ENCODE measurements at regions not wholly inside any gene's neighbourhood (a gene's known extent, or its start where the extent isn't known, plus 50 kb on each side); places are given as distances from the start of the nearest gene placed in this dataset.

DNA sequence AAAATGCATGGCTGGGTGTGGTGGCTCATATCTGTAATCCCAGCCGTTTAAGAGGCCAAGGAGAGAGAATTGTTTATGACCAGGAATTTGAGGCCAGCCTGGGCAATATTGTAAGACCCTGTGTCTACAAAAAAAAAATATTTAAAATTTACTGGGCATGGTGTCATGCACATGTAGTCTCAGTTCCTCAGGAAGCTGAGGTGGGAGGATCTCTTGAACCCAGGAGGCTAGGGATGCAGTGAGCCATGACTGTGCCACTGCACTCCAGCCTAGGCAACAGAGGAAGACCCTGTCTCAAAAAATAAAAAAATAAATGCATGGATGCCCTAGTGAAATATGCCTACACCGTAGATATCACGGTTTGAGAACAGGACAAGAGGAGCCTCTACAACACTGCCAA, 1331.2 kb upstream of the B3GALT2 start:
- peaks cover 0 to 6% (median 0%) of the 10 kb centered on the region in 5 donors for H3K27me3 Mint-ChIP-seq
- H3K36me3 Mint-ChIP-seq = no peaks in the 10 kb centered on the region
- no peak overlapping the region for H3K27ac Mint-ChIP-seq
- POLR2A ChIA-PET = no interaction called here
- no peaks in the 10 kb centered on the region for H3K4me1 Mint-ChIP-seq
- H3K9me3 Mint-ChIP-seq = peaks cover 0 to 5% (median 0%) of the 10 kb centered on the region in 9 donors
- no peak for DNase-seq
- no peak overlapping the region for H3K4me3 Mint-ChIP-seq
- ATAC-seq = no peak

DNA sequence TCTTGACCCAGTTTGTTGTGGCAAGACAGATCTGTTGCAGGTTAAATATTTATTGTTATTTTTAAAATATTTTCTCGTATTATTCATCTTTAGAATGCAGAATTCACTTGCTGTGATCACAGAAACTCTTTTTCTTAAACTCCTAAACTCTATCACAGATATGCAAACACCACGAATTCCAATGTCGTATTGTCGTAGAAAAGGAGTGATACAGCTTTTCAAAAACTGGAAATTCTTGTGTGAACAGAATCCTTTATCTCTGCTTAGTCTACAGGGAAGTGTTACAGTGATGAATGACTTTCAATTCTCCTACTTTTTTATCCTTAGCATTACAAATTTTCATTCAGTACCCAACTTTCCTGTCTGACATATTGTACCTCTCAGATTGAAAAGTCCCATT, 1329.5 kb upstream of the B3GALT2 start:
- H3K4me3 Mint-ChIP-seq = no peak overlapping the region
- DNase-seq (no peak), ATAC-seq (no peak)
- H3K4me1 Mint-ChIP-seq = no peaks in the 10 kb centered on the region
- no peaks in the 10 kb centered on the region for H3K36me3 Mint-ChIP-seq
- no peak overlapping the region for H3K27ac Mint-ChIP-seq
- peaks cover 0 to 6% (median 0%) of the 10 kb centered on the region in 5 donors for H3K27me3 Mint-ChIP-seq
- H3K9me3 Mint-ChIP-seq = peaks cover 0 to 9% (median 3%) of the 10 kb centered on the region in 9 donors
- POLR2A ChIA-PET = no interaction called here

DNA sequence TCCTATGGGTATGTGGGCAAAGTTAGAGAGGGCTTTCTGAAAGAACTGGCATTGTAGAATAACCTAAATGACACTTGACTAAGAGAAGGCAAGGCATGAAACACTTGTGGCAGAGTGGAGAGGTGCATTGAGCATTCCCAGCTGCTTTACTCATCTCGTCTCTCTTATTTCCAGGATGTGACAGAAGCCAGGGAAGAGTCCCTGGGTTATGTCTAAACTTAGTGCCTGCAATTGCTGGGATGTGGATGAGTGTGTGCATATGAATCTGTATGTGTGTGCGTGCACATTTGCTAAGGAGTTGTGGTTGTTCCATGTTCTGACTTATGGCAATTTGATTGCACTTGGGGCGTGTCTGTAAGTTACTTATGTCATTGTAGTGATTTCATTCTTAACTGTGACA, 1326.5 kb upstream of the B3GALT2 start:
- Mint-ChIP-seq H3K4me1 (no peaks in the 10 kb centered on the region), H3K27me3 (no peaks in the 10 kb centered on the region), H3K27ac (no peak overlapping the region), H3K4me3 (no peak overlapping the region), H3K9me3 (peaks cover 0 to 22% (median 3%) of the 10 kb centered on the region in 9 donors), H3K36me3 (no peaks in the 10 kb centered on the region)
- POLR2A ChIA-PET = no interaction called here
- DNase-seq (no peak), ATAC-seq (no peak)

DNA sequence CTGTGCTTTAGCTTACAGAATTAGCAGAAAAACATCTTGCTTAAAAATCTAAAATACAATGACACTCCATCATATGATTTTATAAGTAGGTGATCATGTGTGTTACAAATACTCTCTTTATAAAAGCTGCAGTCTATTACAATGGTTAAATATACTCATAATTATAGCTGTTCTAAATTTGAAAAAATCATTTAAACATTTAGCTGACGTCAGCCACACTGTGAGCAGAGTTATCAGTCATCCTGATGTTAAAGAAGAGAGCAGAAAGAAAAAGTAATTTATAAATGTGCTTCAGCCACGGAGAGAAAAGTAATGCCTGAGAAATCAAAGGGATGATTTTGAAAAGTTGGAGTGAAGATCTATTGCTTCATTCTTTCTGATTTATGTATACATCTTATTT, 1325.9 kb upstream of the B3GALT2 start:
- ATAC-seq = no peak
- Mint-ChIP-seq H3K27ac (no peak overlapping the region), H3K9me3 (peaks cover 0 to 22% (median 3%) of the 10 kb centered on the region in 9 donors), H3K4me3 (no peak overlapping the region), H3K36me3 (no peaks in the 10 kb centered on the region), H3K4me1 (no peaks in the 10 kb centered on the region), H3K27me3 (no peaks in the 10 kb centered on the region)
- POLR2A ChIA-PET = no interaction called here
- DNase-seq = no peak

DNA sequence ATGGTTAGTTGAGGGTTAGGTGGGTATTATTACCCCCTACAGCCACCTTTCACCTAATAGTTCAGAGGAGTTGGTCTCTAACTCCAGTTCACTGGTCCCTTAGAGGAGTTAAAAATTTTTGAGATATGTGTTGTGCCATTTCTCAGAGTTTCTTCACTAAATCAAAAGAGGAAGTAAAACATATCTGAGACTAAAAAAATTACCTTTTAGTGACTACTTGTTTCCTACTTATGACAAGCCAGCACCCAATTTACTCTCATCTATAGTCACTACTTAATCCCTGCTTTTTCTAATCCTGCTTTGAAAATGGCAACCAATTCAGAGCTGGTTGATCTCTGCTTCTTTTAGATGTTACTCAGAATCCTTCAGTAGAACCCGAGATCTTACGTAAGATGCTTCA, 1316.8 kb upstream of the B3GALT2 start:
- Mint-ChIP-seq H3K4me1 (no peaks in the 10 kb centered on the region), H3K4me3 (no peak overlapping the region), H3K27me3 (peaks cover 0 to 3% (median 2%) of the 10 kb centered on the region in 5 donors), H3K9me3 (no peaks in the 10 kb centered on the region), H3K27ac (no peak overlapping the region), H3K36me3 (no peaks in the 10 kb centered on the region)
- ATAC-seq (no peak), DNase-seq (no peak)
- POLR2A ChIA-PET = no interaction called here

DNA sequence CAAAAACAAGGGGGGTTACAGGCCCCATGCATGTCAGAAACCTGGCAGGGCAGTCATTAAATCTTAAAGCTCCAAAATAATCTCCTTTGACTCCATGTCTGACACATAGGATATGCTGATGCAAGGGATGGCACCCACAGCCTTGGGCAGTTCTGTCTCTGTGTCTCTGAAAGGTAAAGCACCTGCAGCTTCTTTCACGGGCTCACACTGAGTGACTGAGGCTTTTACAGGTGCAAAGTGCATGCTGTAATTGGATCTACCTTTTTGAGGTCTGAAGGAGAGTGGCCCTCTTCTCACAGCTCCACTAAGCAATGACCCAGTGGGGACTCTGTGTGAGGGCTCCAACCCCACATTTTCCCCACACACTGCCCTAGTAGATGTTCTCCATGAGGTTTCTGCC, 1309.0 kb upstream of the B3GALT2 start:
- no peaks in the 10 kb centered on the region for H3K36me3 Mint-ChIP-seq
- DNase-seq = no peak

DNA sequence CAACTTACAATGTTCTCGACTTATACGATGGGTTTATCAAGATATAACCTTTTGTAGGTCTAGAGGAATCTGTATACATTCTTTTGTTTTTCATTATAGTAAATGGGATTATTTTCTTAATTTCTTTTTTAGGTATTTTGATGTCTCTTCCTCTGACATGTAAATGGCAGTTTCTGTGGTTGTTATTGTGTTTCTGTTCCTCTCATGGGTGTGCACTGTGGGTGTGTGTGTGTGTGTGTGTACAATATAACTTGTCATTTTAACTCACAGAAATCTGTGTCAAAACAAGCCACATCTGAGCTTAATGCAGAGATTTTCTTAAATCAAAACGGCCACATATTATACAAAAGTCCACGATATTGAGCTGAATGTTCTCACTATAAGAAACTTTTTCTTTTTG, 1300.8 kb upstream of the B3GALT2 start:
- H3K27me3 Mint-ChIP-seq = no peaks in the 10 kb centered on the region
- POLR2A ChIA-PET = no interaction called here
- H3K36me3 Mint-ChIP-seq = no peaks in the 10 kb centered on the region
- no peak overlapping the region for H3K4me3 Mint-ChIP-seq
- no peaks in the 10 kb centered on the region for H3K4me1 Mint-ChIP-seq
- DNase-seq (no peak), ATAC-seq (no peak)
- peaks cover 0 to 10% (median 2%) of the 10 kb centered on the region in 9 donors for H3K9me3 Mint-ChIP-seq
- H3K27ac Mint-ChIP-seq = no peak overlapping the region

More for the DNA sequence above, 1309.0 kb upstream of the B3GALT2 start:
- H3K4me3 Mint-ChIP-seq = no peak overlapping the region
- no peaks in the 10 kb centered on the region for H3K27me3 Mint-ChIP-seq
- H3K9me3 Mint-ChIP-seq = peaks cover 0 to 15% (median 6%) of the 10 kb centered on the region in 9 donors
- ATAC-seq = no peak
- peaks cover 0 to 1% (median 0%) of the 10 kb centered on the region in 4 donors for H3K4me1 Mint-ChIP-seq
- POLR2A ChIA-PET = no interaction called here
- no peak overlapping the region for H3K27ac Mint-ChIP-seq

DNA sequence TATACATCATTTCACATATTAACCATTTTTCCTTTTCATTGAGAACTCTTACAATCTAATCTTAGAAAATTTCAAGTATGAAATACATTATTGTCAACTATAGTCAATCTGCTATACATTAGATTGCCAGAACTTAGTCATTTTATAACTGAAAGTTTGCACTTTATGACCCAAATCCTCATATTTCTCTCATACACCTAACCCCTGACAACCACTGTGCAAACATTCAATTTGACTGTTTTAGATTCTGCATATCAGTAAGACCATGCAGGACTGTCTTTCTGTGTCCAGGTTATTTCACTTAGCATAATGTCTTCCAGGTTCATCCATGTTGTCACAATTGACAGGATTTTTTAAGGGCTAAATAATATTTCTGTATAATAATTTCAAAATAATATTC, 1299.0 kb upstream of the B3GALT2 start:
- H3K27ac Mint-ChIP-seq = no peak overlapping the region
- no peaks in the 10 kb centered on the region for H3K36me3 Mint-ChIP-seq
- no peaks in the 10 kb centered on the region for H3K27me3 Mint-ChIP-seq
- no peak for ATAC-seq
- H3K4me1 Mint-ChIP-seq = no peaks in the 10 kb centered on the region
- H3K9me3 Mint-ChIP-seq = peaks cover 0 to 10% (median 0%) of the 10 kb centered on the region in 9 donors
- POLR2A ChIA-PET = no interaction called here
- no peak for DNase-seq
- no peak overlapping the region for H3K4me3 Mint-ChIP-seq

DNA sequence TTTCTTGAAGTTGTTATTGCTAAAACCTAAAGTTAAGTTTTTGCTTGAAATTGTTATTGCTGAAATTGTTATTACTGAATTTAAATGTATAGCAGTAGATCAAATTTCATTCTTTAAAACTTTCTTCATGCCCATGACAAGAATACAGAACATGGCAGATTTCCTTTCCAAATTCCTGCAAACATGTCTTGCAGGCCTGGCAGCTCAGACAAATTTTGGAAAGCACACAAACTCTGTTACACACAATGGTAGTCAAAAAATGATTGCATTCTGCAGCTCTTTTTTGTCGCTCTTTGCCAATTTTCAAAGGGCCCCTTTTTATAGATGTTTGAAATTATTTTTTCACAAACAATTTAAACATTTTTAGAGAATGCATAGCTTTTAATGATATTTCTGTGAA, 1292.3 kb upstream of the B3GALT2 start:
- Mint-ChIP-seq H3K4me3 (no peak overlapping the region), H3K4me1 (no peaks in the 10 kb centered on the region), H3K27me3 (no peaks in the 10 kb centered on the region), H3K36me3 (no peaks in the 10 kb centered on the region), H3K27ac (no peak overlapping the region), H3K9me3 (no peaks in the 10 kb centered on the region)
- POLR2A ChIA-PET = no interaction called here
- ATAC-seq (no peak), DNase-seq (no peak)

DNA sequence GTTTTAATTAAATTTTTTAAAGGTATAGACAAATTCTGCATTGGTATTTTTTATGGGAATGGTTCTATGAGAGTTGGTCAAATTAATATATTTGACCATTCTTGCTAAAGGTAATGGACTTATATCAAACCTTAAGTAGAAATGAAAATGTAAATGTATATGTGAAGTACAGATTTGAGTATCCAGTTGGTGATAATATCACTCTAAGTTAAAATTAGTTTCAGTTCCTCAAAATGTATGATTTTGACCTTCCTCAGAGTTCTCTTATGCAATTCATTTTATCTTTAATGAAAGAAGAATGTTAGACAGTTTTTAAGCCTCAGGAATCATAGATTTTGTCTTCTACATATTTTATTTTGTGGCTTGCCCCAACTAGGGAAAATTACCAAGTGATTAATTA, 1291.5 kb upstream of the B3GALT2 start:
- POLR2A ChIA-PET = no interaction called here
- peaks cover 0 to 3% (median 0%) of the 10 kb centered on the region in 5 donors for H3K27me3 Mint-ChIP-seq

DNA sequence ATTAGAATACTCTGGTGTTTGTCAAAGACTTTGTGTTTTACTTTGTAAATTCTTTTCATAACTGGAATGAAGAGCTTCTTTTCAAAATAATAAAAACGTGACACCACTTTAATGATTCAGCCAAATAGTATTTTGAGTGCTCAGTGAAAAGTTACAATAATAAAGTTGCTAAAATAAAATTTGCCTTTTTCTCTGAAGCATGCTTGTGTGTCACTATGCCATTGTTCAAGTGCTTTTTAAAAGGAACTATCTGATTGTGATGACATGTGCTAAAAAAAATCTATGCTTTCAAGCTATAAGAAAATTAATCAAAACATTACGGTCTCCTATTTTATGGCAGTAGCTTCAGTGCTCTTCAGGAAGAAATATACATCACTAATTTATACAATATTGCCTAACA, 1290.5 kb upstream of the B3GALT2 start:
- ATAC-seq = no peak
- POLR2A ChIA-PET = no interaction called here
- Mint-ChIP-seq H3K4me1 (no peaks in the 10 kb centered on the region), H3K36me3 (no peaks in the 10 kb centered on the region), H3K9me3 (peaks cover 0 to 4% (median 0%) of the 10 kb centered on the region in 9 donors), H3K27me3 (peaks cover 0 to 4% (median 0%) of the 10 kb centered on the region in 5 donors), H3K4me3 (no peak overlapping the region), H3K27ac (no peak overlapping the region)
- no peak for DNase-seq

More for the DNA sequence above, 1291.5 kb upstream of the B3GALT2 start:
- Mint-ChIP-seq H3K4me1 (no peaks in the 10 kb centered on the region), H3K27ac (no peak overlapping the region), H3K4me3 (no peak overlapping the region), H3K36me3 (no peaks in the 10 kb centered on the region), H3K9me3 (no peaks in the 10 kb centered on the region)
- no peak for DNase-seq
- no peak for ATAC-seq

DNA sequence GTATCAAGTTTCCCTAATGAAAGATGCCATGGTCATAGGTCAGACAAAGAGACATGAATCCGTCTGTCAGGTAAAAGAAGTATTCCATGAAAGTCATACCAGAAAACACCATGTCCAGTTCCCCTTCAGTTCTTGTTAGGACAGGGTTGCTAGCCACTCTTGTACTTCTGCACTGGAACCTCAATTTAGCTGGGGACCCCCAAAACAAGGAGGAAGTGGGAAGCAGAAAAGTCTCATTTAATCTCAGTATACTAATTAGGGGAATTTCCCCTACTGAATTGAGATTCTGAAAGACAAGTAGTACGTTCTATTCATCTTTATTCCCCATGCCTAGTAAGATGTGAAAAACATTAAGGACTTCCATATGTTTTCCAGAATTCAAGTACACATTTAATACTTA, 1289.9 kb upstream of the B3GALT2 start:
- Mint-ChIP-seq H3K9me3 (peaks cover 0 to 4% (median 0%) of the 10 kb centered on the region in 9 donors), H3K36me3 (no peaks in the 10 kb centered on the region), H3K27ac (no peak overlapping the region), H3K27me3 (peaks cover 0 to 4% (median 0%) of the 10 kb centered on the region in 5 donors), H3K4me3 (no peak overlapping the region), H3K4me1 (no peaks in the 10 kb centered on the region)
- ATAC-seq (no peak), DNase-seq (no peak)
- POLR2A ChIA-PET = no interaction called here

DNA sequence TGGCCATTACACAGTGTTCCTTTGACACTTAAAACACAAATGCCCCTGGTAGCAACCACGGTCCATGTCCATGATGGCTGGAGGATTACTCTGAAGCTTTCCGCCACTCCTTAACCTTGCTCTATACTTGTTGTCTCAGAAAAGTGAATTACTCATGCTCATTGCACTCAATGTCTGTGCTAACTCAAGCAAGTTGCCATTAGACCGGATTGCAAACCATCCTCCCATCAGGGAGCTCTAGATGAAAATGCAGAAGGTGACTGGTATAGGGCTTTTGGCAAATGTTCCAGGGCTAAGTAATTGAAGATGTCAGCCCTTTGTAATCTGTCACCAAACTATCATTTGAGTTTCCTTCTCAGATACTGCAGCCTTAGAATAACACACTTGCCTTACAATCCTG, 1288.3 kb upstream of the B3GALT2 start:
- H3K4me1 Mint-ChIP-seq = no peaks in the 10 kb centered on the region
- no peak for ATAC-seq
- POLR2A ChIA-PET = no interaction called here

DNA sequence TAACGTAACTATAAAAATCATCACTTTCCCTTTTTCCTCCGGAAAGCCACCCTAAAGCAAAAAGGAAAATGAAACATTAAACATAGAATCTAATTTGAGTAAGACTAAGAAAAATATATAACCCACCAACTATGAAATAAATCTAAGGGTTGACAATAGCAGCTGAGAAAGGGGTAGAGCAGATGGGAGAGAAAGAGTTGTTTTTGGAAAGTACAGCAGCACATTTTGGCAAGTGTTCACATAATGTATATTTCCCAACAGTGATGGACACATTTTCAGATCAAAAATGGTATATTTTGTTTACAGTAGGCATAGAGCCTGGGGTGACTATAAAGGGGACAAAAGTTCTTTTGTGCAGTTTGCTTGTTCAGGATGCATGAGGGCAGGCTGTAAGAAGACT, 1287.4 kb upstream of the B3GALT2 start:
- DNase-seq (no peak), ATAC-seq (no peak)
- Mint-ChIP-seq H3K4me1 (no peaks in the 10 kb centered on the region), H3K4me3 (no peak overlapping the region), H3K27ac (no peak overlapping the region), H3K27me3 (peaks cover 0 to 4% (median 2%) of the 10 kb centered on the region in 5 donors), H3K9me3 (peaks cover 0 to 4% (median 0%) of the 10 kb centered on the region in 9 donors), H3K36me3 (no peaks in the 10 kb centered on the region)
- POLR2A ChIA-PET = no interaction called here

More for the DNA sequence above, 1288.3 kb upstream of the B3GALT2 start:
- DNase-seq = no peak
- Mint-ChIP-seq H3K36me3 (no peaks in the 10 kb centered on the region), H3K27me3 (peaks cover 0 to 4% (median 2%) of the 10 kb centered on the region in 5 donors), H3K9me3 (peaks cover 0 to 4% (median 0%) of the 10 kb centered on the region in 9 donors), H3K4me3 (no peak overlapping the region), H3K27ac (no peak overlapping the region)

All from naive thymus-derived CD8-positive, alpha-beta T cell (primary cell).